OCI-LY1 (cell line): ENCODE measurements at regions not wholly inside any gene's neighbourhood (a gene's known extent, or its start where the extent isn't known, plus 50 kb on each side); places are given as distances from the start of the nearest gene placed in this dataset.

ENCODE experiments used
- H2AFZ ChIP-seq: fragments of 200-600 bp; sonication (generic), shearing (Covaris generic); 2 replicates; pipeline ENCODE4 v1.6.0; 2014; ENCODE audit warnings: antibody characterized with exemption, mild to moderate bottlenecking, low read length
- H3F3A ChIP-seq: fragments of 200-600 bp; sonication (generic), shearing (Covaris generic); 2 replicates; pipeline ENCODE4 v1.6.0; 2014; ENCODE audit warnings: mild to moderate bottlenecking, antibody characterized with exemption, low read length, moderate library complexity; ENCODE audit not compliant: insufficient read depth
- H3K27ac ChIP-seq: fragments of 200-600 bp; sonication (generic); 2 replicates; pipeline ENCODE4 v1.5.1; 2014; ENCODE audit warnings: low read length, mixed run types, mild to moderate bottlenecking, low read depth; ENCODE audit not compliant: poor library complexity, severe bottlenecking
- H3K27me3 ChIP-seq: fragments of 200-600 bp; sonication (generic); 2 replicates; pipeline ENCODE4 v1.6.0; 2014; ENCODE audit warnings: antibody characterized with exemption, mild to moderate bottlenecking, low read length, moderate library complexity; ENCODE audit not compliant: insufficient read depth
- H3K36me3 ChIP-seq: fragments of 200-600 bp; sonication (generic); 2 replicates; pipeline ENCODE4 v1.6.1; 2014; ENCODE audit warnings: mild to moderate bottlenecking, antibody characterized with exemption, low read length, moderate library complexity, mixed read lengths; ENCODE audit not compliant: insufficient read depth
- H3K4me1 ChIP-seq: fragments of 200-600 bp; sonication (generic); 2 replicates; pipeline ENCODE4 v1.5.1; 2014; ENCODE audit warnings: mild to moderate bottlenecking, low read length, moderate library complexity; ENCODE audit not compliant: insufficient read depth, severe bottlenecking
- H3K4me2 ChIP-seq: fragments of 200-600 bp; sonication (generic), shearing (Covaris generic); 2 replicates; pipeline ENCODE4 v1.6.1; 2014; ENCODE audit warnings: low read length
- H3K4me3 ChIP-seq: fragments of 200-600 bp; sonication (generic); 2 replicates; pipeline ENCODE4 v1.5.1; 2014; ENCODE audit warnings: low read length, low read depth, mild to moderate bottlenecking, mixed read lengths; ENCODE audit not compliant: poor library complexity, severe bottlenecking
- H3K79me2 ChIP-seq: fragments of 200-600 bp; shearing (Covaris generic); 2 replicates; pipeline ENCODE4 v1.6.1; 2016; ENCODE audit warnings: mixed run types, low read length, mixed read lengths; ENCODE audit not compliant: insufficient read depth
- H3K9ac ChIP-seq: fragments of 200-600 bp; sonication (generic), shearing (Covaris generic); 2 replicates; pipeline ENCODE4 v1.6.1; 2014; ENCODE audit warnings: mild to moderate bottlenecking, low read length, mixed read lengths
- H3K9me2 ChIP-seq: fragments of 200-600 bp; sonication (generic), shearing (Covaris generic); 2 replicates; pipeline ENCODE4 v1.6.1; 2014; ENCODE audit warnings: low read depth, mild to moderate bottlenecking, low read length, mixed read lengths
- H3K9me3 ChIP-seq: fragments of 200-600 bp; shearing (Covaris generic); 2 replicates; pipeline ENCODE4 v1.6.1; 2014; ENCODE audit warnings: low read length, mixed read lengths
- H4K20me1 ChIP-seq: fragments of 200-600 bp; sonication (generic), shearing (Covaris generic); 2 replicates; pipeline ENCODE4 v1.6.0; 2016; ENCODE audit warnings: mild to moderate bottlenecking, low read length; ENCODE audit not compliant: insufficient read depth
- EZH2 ChIP-seq: fragments of 200-600 bp; sonication (generic), shearing (Covaris generic); IDR thresholded peaks from 2 replicates; pipeline ENCODE4 v1.8.0; 2017; ENCODE audit warnings: borderline replicate concordance, mixed run types, mild to moderate bottlenecking, antibody characterized with exemption, low read length, moderate library complexity, mixed read lengths
- TF ChIP-seq, protein P1 (sequence below): fragments of 200-600 bp; sonication (generic), shearing (Covaris generic); IDR thresholded peaks from 2 replicates; pipeline ENCODE4 v1.5.1; 2017; ENCODE audit warnings: mild to moderate bottlenecking, antibody characterized with exemption, low read length, moderate library complexity, mixed read lengths

DNA sequence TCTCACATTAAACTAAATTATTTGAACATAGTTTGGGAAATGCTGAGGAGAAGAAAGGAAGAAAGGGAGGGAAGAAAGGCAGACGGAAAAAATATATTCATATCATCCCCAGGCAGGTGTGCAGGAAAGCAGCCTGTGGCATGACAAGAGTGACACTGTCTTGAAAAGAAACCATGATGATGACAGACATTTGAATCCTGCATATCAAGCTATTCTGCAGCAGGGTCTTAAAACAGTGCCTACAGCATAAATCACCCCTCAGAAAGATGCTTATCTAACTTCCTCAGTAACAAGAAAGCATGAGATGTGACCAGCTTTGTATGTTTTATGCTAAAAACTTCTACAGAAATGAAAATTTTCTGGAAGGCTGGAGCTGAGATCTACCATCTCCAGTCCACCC, 144.5 kb upstream of the GRM7 start:
- no peak for TF ChIP-seq EZH2
- TF ChIP-seq, protein P1, sequence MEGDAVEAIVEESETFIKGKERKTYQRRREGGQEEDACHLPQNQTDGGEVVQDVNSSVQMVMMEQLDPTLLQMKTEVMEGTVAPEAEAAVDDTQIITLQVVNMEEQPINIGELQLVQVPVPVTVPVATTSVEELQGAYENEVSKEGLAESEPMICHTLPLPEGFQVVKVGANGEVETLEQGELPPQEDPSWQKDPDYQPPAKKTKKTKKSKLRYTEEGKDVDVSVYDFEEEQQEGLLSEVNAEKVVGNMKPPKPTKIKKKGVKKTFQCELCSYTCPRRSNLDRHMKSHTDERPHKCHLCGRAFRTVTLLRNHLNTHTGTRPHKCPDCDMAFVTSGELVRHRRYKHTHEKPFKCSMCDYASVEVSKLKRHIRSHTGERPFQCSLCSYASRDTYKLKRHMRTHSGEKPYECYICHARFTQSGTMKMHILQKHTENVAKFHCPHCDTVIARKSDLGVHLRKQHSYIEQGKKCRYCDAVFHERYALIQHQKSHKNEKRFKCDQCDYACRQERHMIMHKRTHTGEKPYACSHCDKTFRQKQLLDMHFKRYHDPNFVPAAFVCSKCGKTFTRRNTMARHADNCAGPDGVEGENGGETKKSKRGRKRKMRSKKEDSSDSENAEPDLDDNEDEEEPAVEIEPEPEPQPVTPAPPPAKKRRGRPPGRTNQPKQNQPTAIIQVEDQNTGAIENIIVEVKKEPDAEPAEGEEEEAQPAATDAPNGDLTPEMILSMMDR: no peak
- H3K4me3 ChIP-seq: no peak overlapping the region
- H3K9me3 ChIP-seq: no peaks in the 10 kb centered on the region
- H3K79me2 ChIP-seq: no peaks in the 10 kb centered on the region
- H3K27me3 ChIP-seq: no peaks in the 10 kb centered on the region
- H3K9me2 ChIP-seq: no peaks in the 10 kb centered on the region
- no peak overlapping the region for H3K27ac ChIP-seq
- H3K9ac ChIP-seq: no peak overlapping the region
- H3F3A ChIP-seq: no peaks in the 10 kb centered on the region
- no peaks in the 10 kb centered on the region for H3K36me3 ChIP-seq
- peaks cover 4% of the 10 kb centered on the region for H3K4me1 ChIP-seq
- H2AFZ ChIP-seq: no peak overlapping the region
- H4K20me1 ChIP-seq: no peaks in the 10 kb centered on the region
- no peak overlapping the region for H3K4me2 ChIP-seq

- Histone ChIP-seq H3K27me3 (no peaks in the 10 kb centered on the region), H3K9me2 (no peaks in the 10 kb centered on the region), H3F3A (no peaks in the 10 kb centered on the region), H3K4me3 (no peak overlapping the region), H3K27ac (no peak overlapping the region), H3K79me2 (no peaks in the 10 kb centered on the region), H3K4me1 (peaks cover 4% of the 10 kb centered on the region), H3K9me3 (no peaks in the 10 kb centered on the region), H3K9ac (no peak overlapping the region), H2AFZ (no peak overlapping the region), H4K20me1 (no peaks in the 10 kb centered on the region), H3K4me2 (no peak overlapping the region), H3K36me3 (no peaks in the 10 kb centered on the region)
- no peak for TF ChIP-seq EZH2
- TF ChIP-seq, protein P1: no peak
Observed at GRCh38 chr3:6717026-6717943, 143.6 kb upstream of the GRM7 start.

DNA sequence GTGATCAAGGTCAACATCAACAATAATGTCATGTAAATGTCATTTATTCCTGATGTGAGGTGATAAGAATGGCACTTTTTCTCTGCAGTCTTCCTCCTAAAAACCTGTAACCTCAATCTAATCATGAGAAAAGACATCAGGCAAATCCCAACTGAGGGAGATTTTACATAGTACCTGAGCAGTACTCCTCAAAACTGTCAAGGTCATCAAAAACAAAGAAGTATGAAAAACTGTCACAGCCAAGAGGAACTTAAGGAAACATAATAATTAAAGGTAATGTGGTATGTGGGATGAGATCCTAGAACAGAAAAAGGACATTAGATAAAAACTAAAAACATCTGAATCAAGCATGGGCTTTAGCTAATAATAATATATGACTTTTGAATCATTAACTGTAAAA, 140.9 kb upstream of the GRM7 start:
- no peaks in the 10 kb centered on the region for H3K9me3 ChIP-seq

More for the DNA sequence above, 140.9 kb upstream of the GRM7 start:
- Histone ChIP-seq H3K9ac (no peak overlapping the region), H3K9me2 (no peaks in the 10 kb centered on the region), H3K79me2 (no peaks in the 10 kb centered on the region), H2AFZ (no peak overlapping the region), H3K4me2 (no peak overlapping the region), H3K27ac (no peak overlapping the region), H3F3A (no peaks in the 10 kb centered on the region), H3K4me3 (no peak overlapping the region), H3K27me3 (no peaks in the 10 kb centered on the region), H4K20me1 (no peaks in the 10 kb centered on the region), H3K36me3 (no peaks in the 10 kb centered on the region), H3K4me1 (peaks cover 4% of the 10 kb centered on the region)
- TF ChIP-seq, protein P1: no peak
- no peak for TF ChIP-seq EZH2
